Mesenteric fat pad (tissue), 1 donor: ENCODE measurements at regions not wholly inside any gene's neighbourhood (a gene's known extent, or its start where the extent isn't known, plus 50 kb on each side); places are given as distances from the start of the nearest gene placed in this dataset.

ENCODE experiments used
- DNase-seq: peaks from one replicate; pipeline ENCODE4 v3.0.0-alpha.2; 2020; ENCODE audit warnings: low spot score
- donor health status: DM: yes; HTN: yes; CAD: no.

GRCh38 chr2:120988051-120988699 is 252.5 kb downstream of the GLI2 start:
- peak; percentile 89 for DNase-seq

- peak; percentile 77 for DNase-seq
Measured at GRCh38 chr2:120988700-120989511, 253.2 kb downstream of the GLI2 start.

GRCh38 chr2:120989512-120990441 is 254.1 kb downstream of the GLI2 start:
- peak; percentile 84 for DNase-seq

GRCh38 chr2:120990451-120990871 is 254.8 kb downstream of the GLI2 start:
- DNase-seq, result peak; percentile 78

- DNase-seq, result peak; percentile 75
Measured at GRCh38 chr2:120991441-120991840, 255.8 kb downstream of the GLI2 start.

GRCh38 chr2:120992791-120993555 is 257.3 kb downstream of the GLI2 start:
- DNase-seq, result peak; percentile 84

GRCh38 chr2:120993661-120994060 is 258.0 kb downstream of the GLI2 start:
- peak; percentile 55 for DNase-seq

- DNase-seq, result peak; percentile 85
Measured at GRCh38 chr2:120994301-120994995, 258.8 kb downstream of the GLI2 start.

- DNase-seq, result no peak
Measured at GRCh38 chr2:120995152-120995551, 259.5 kb downstream of the GLI2 start.

GRCh38 chr2:120995656-120996190 is 260.1 kb downstream of the GLI2 start:
- DNase-seq, result peak; percentile 59

- DNase-seq, result peak; percentile 65
Measured at GRCh38 chr2:120999377-121000097, 263.9 kb downstream of the GLI2 start.

GRCh38 chr2:121000804-121001203 is 265.1 kb downstream of the GLI2 start:
- DNase-seq, result peak; percentile 55

GRCh38 chr2:121001641-121002040 is 266.0 kb downstream of the GLI2 start:
- DNase-seq, result no peak

GRCh38 chr2:121002597-121002996 is 266.9 kb downstream of the GLI2 start:
- DNase-seq, result no peak

- DNase-seq, result no peak
Measured at GRCh38 chr2:121003391-121003790, 267.7 kb downstream of the GLI2 start.

- DNase-seq, result no peak
Measured at GRCh38 chr2:121004359-121004758, 268.7 kb downstream of the GLI2 start.

- no peak for DNase-seq
Measured at GRCh38 chr2:121004950-121005349, 269.3 kb downstream of the GLI2 start.

- no peak for DNase-seq
Measured at GRCh38 chr2:121005453-121005852, 269.8 kb downstream of the GLI2 start.
